Caco-2 (cell line): ENCODE measurements at regions not wholly inside any gene's neighbourhood (a gene's known extent, or its start where the extent isn't known, plus 50 kb on each side); places are given as distances from the start of the nearest gene placed in this dataset.

Experiments used
- BruUV-seq: library from RNA; stranded (reverse); fragments of 400-500 nt; replicated peaks from 2 replicates; lab custom pipeline; 2021; lab: Mats Ljungman, UMichigan
- CTCF ChIA-PET: fragments of 300-600 bp; sonication (Branson Sonifier 250); formaldehyde crosslinking; loops from one replicate; lab custom pipeline; 2022; ENCODE audit warnings: antibody characterized with exemption; lab: Charles Lee
- POLR2A ChIA-PET: fragments of 300-600 bp; sonication (Branson Sonifier 250); formaldehyde crosslinking; loops from one replicate; lab custom pipeline; 2022; ENCODE audit warnings: antibody characterized with exemption; lab: Charles Lee
- DNase-seq, 2 experiments: peaks; one replicate each; pipeline versions ENCODE4 v3.0.0 to v3.0.0-alpha.2; 2020 to 2022
- H3K27me3 ChIP-seq: replicated peaks from 2 replicates; pipeline ENCODE4 v1.6.0; 2011; ENCODE audit warnings: low read length; ENCODE audit not compliant: control insufficient read depth, insufficient read depth
- H3K36me3 ChIP-seq: 2 replicates; pipeline ENCODE4 v1.5.1; 2011; ENCODE audit warnings: low read length; ENCODE audit not compliant: control insufficient read depth, insufficient read depth
- H3K4me1 ChIP-seq: fragments of 250-450 bp; sonication (Bioruptor Pico); 2 replicates; pipeline ENCODE4 v1.5.1; 2020; ENCODE audit warnings: mild to moderate bottlenecking
- H3K4me3 ChIP-seq: 2 replicates; pipeline ENCODE4 v1.5.1; 2011; ENCODE audit warnings: low read depth, mild to moderate bottlenecking, control low read depth, low read length
- H3K9me3 ChIP-seq: fragments of 250-450 bp; sonication (Bioruptor Pico); 2 replicates; pipeline ENCODE4 v1.5.1; 2020; ENCODE audit warnings: mild to moderate bottlenecking, moderate library complexity
- H3K27ac Mint-ChIP-seq: one replicate; pipeline ENCODE4 v1.8.0; 2022; ENCODE audit warnings: mixed read lengths; ENCODE audit not compliant: unreplicated experiment
- H3K27me3 Mint-ChIP-seq: one replicate; pipeline ENCODE4 v1.8.0; 2022; ENCODE audit warnings: mixed read lengths; ENCODE audit not compliant: insufficient read depth, unreplicated experiment
- H3K36me3 Mint-ChIP-seq: one replicate; pipeline ENCODE4 v1.8.0; 2022; ENCODE audit warnings: mild to moderate bottlenecking, mixed read lengths; ENCODE audit not compliant: insufficient read depth, unreplicated experiment
- H3K4me1 Mint-ChIP-seq: one replicate; pipeline ENCODE4 v1.8.0; 2022; ENCODE audit warnings: low read depth, mixed read lengths; ENCODE audit not compliant: unreplicated experiment
- H3K4me3 Mint-ChIP-seq: one replicate; pipeline ENCODE4 v1.8.0; 2022; ENCODE audit warnings: mild to moderate bottlenecking, moderate library complexity, mixed read lengths; ENCODE audit not compliant: unreplicated experiment
- H3K9me3 Mint-ChIP-seq: one replicate; pipeline ENCODE4 v1.8.0; 2022; ENCODE audit warnings: mixed read lengths; ENCODE audit not compliant: unreplicated experiment
- intact Hi-C: fragments of 100-400 bp; cut with micrococcal nuclease; formaldehyde crosslinking; loops from one replicate; pipeline ENCODE4 v1.10.0; 2022; ENCODE audit not compliant: unreplicated experiment
- TF ChIP-seq, protein P1 (sequence below), 2 experiments: fragments of 200-600 bp in 1 of 2; IDR thresholded peaks; 1 replicate in 1 of 2; 2 replicates in 1 of 2; pipeline versions ENCODE4 v1.5.1 to v1.8.0; 2011 to 2022; ENCODE audit warnings: antibody characterized with exemption in 1 of 2, control low read depth in 1 of 2, inconsistent platforms in 1 of 2, low read depth in 1 of 2, low read length in 1 of 2, mild to moderate bottlenecking in 1 of 2, moderate library complexity in 1 of 2; ENCODE audit not compliant: insufficient read depth in 1 of 2, severe bottlenecking in 1 of 2, unreplicated experiment in 1 of 2

DNA sequence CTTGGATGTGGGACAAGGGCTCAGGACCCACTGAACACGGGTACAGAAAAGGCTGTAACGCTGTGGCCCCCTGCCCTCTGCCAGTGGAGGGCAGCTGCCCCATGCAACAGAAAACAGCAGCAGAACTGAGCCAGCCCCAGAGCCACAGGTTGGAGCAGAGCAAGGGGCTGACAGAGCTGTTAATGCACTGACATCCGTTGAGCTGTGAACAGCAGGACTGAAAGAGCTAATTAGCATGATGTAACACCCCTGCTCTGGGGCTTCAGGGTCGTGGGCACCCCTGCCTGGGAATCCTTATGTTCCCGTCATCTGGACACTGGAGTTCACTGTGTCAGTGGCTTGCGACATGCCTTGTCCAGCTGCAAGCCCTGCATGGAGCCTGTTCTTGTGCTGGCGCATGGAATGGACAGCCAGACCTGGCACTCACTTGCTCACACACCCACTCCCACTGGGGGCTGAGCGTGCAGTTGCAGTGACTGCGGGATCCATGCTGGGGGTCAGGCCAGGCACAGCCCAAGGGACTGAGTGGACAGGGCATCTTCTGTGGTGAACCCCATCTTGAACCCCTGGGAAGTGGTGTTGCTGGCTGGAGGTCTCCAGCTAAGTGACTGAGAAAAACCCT is 293.7 kb downstream of the DNAJB9 start:
- ChIA-PET CTCF (no interaction called here), POLR2A (no interaction called here)
- no peaks in the 10 kb centered on the region for H3K27me3 Mint-ChIP-seq
- Histone ChIP-seq H3K4me3 (no peak overlapping the region), H3K9me3 (no peaks in the 10 kb centered on the region), H3K4me1 (no peaks in the 10 kb centered on the region), H3K36me3 (no peaks in the 10 kb centered on the region), H3K27me3 (no peaks in the 10 kb centered on the region)
- no peaks in the 10 kb centered on the region for H3K4me1 Mint-ChIP-seq
- H3K36me3 Mint-ChIP-seq = no peaks in the 10 kb centered on the region
- no peak overlapping the region for H3K4me3 Mint-ChIP-seq
- H3K9me3 Mint-ChIP-seq = peaks cover 21% of the 10 kb centered on the region
- H3K27ac Mint-ChIP-seq = no peak overlapping the region
- BruUV-seq = no TSS peak
- no peak for DNase-seq
- TF ChIP-seq, protein P1, sequence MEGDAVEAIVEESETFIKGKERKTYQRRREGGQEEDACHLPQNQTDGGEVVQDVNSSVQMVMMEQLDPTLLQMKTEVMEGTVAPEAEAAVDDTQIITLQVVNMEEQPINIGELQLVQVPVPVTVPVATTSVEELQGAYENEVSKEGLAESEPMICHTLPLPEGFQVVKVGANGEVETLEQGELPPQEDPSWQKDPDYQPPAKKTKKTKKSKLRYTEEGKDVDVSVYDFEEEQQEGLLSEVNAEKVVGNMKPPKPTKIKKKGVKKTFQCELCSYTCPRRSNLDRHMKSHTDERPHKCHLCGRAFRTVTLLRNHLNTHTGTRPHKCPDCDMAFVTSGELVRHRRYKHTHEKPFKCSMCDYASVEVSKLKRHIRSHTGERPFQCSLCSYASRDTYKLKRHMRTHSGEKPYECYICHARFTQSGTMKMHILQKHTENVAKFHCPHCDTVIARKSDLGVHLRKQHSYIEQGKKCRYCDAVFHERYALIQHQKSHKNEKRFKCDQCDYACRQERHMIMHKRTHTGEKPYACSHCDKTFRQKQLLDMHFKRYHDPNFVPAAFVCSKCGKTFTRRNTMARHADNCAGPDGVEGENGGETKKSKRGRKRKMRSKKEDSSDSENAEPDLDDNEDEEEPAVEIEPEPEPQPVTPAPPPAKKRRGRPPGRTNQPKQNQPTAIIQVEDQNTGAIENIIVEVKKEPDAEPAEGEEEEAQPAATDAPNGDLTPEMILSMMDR (IDR thresholded peaks at IDR 0.05; ENCODE audit: insufficient read depth in 1 of 2, low read depth in 1 of 2, low read length in 1 of 2, severe bottlenecking in 1 of 2, unreplicated experiment in 1 of 2) = no peak
- intact Hi-C loops = no loop called here

DNA sequence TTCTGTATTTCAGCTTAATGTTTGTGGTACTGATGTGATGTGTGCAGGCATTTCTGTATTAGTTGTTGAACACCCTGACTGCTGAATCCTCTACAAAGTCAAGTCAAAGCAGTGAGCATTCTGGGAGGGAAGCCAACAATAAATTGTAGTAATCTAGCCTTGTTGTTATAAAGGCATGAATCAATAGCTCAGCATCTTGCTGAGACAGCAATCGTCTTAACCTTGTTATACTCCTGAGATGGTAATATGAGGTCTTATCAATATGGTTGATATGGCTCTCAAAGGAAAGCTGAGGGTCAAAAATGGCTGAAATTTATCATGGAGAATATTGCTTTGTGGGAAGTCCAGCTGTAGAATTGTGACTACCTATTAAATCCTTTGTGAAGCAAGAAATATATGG is 299.4 kb downstream of the DNAJB9 start:
- Mint-ChIP-seq H3K4me1 (no peaks in the 10 kb centered on the region), H3K4me3 (no peak overlapping the region), H3K27me3 (no peaks in the 10 kb centered on the region), H3K27ac (no peak overlapping the region), H3K9me3 (peaks cover 12% of the 10 kb centered on the region), H3K36me3 (no peaks in the 10 kb centered on the region)
- no peaks in the 10 kb centered on the region for H3K27me3 ChIP-seq
- ChIA-PET CTCF (interaction anchor here (0.5 kb wide), 1 partner anchor 30 kb away, joined by 3 read pairs; no protein-coding TSS in a partner anchor), POLR2A (no interaction called here)
- H3K4me1 ChIP-seq = no peaks in the 10 kb centered on the region
- H3K9me3 ChIP-seq = no peaks in the 10 kb centered on the region
- intact Hi-C loops = no loop called here
- DNase-seq = no peak
- H3K4me3 ChIP-seq = no peak overlapping the region
- no TSS peak for BruUV-seq
- TF ChIP-seq, protein P1 (IDR thresholded peaks at IDR 0.05; ENCODE audit: insufficient read depth in 1 of 2, low read depth in 1 of 2, low read length in 1 of 2, severe bottlenecking in 1 of 2, unreplicated experiment in 1 of 2) = no peak
- no peaks in the 10 kb centered on the region for H3K36me3 ChIP-seq

DNA sequence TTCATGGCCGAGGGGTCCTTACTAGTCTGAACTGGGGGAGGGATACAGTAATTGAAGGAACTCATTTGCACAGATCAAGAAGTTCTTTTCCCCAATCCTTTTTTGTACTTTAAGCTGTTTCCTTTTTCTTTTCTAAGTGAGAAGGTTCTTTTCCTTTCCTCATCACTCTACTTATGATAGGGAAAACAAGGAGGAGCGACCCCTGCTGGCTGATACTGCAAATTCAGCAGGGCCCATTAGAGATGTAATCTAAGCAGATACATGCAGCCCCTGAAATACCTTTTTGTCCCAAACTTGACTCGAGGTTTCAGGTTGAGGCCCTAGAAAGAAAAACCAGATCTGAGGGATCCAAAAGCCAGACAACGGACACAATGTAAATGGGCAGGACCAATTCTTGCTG is 305.5 kb downstream of the DNAJB9 start:
- Mint-ChIP-seq H3K4me1 (no peaks in the 10 kb centered on the region), H3K36me3 (no peaks in the 10 kb centered on the region), H3K27me3 (no peaks in the 10 kb centered on the region), H3K9me3 (no peaks in the 10 kb centered on the region), H3K4me3 (no peak overlapping the region), H3K27ac (no peak overlapping the region)
- BruUV-seq = no TSS peak
- CTCF ChIA-PET = no interaction called here
- H3K36me3 ChIP-seq = no peaks in the 10 kb centered on the region
- peak in 1 of 2 experiments; percentile 17 for DNase-seq
- intact Hi-C loops = loop anchor here (1.0 to 10.0 kb wide), 2 partner anchors 210 to 262 kb away; no protein-coding TSS in a partner anchor
- H3K9me3 ChIP-seq = no peaks in the 10 kb centered on the region
- H3K27me3 ChIP-seq = no peaks in the 10 kb centered on the region
- no peak overlapping the region for H3K4me3 ChIP-seq
- no peaks in the 10 kb centered on the region for H3K4me1 ChIP-seq
- TF ChIP-seq, protein P1 (IDR thresholded peaks at IDR 0.05; ENCODE audit: insufficient read depth in 1 of 2, low read depth in 1 of 2, low read length in 1 of 2, severe bottlenecking in 1 of 2, unreplicated experiment in 1 of 2) = no peak
- POLR2A ChIA-PET = no interaction called here
